ENCODE measurements at regions not wholly inside any gene's neighbourhood (a gene's known extent, or its start where the extent isn't known, plus 50 kb on each side); places are given as distances from the start of the nearest gene placed in this dataset.

GRCh38 chr10:6305401-6306321 is 102.9 kb downstream of the PFKFB3 start:
- DNase-seq (ENCODE audit: low read depth in 2 of 2): no peak

- DNase-seq (ENCODE audit: low read depth in 2 of 2): no peak
Measured at GRCh38 chr10:6306917-6307316, 104.2 kb downstream of the PFKFB3 start.

DNA sequence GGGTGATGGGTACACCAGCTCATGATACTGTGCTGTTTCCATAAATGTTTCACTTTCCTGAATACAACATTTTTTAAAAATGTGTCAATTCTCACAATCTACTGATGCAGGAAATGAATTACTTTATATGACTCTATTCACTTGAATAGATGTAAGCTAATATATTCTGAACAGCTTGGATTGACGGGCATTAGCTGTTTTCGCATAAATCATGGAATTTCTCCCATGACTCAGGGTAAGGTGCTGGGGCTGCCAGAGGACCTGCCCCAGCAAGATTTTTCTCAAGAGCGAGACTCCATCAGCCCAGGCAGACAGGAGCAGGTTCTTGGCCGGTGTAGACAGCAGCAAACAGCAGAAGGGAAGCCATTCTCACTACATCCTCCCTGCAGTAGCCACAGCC is 107.1 kb downstream of the PFKFB3 start:
- DNase-seq (ENCODE audit: low read depth in 2 of 2): no peak

- no peak for DNase-seq (ENCODE audit: low read depth in 2 of 2)
Measured at GRCh38 chr10:6310977-6311376, 108.2 kb downstream of the PFKFB3 start.

DNA sequence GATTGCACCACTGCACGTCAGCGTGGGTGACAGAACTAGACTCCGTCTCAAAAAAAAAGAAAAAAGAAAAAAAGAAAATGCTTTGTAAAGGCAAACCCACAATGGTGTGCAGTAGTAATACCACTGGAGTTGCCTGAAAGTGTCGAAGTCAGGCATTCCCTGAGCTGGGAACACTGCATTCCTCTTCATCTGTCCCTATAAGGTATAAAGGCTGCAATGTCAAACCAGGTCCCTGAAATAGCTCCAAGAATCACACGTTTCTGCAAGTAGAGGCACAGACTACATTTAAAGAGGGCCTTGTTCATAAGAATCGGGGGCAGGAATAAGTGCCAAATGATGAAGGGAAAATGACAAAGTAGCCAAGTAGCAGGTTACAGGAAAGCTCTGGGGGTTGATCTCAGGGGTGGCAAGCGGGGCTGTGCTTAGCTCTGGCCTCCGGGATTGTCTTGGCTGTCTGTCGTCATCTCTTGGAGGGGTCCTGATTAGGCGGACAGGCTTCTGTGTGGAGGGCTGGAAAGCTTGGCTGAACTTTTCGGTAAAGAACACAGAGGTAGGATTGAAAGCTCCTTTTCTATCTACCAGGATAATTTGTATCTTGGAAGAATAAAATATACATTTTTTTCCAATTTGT is 109.1 kb downstream of the PFKFB3 start:
- DNase-seq (ENCODE audit: low read depth in 2 of 2): no peak

- DNase-seq (ENCODE audit: low read depth in 2 of 2): no peak
Measured at GRCh38 chr10:6312636-6313035, 109.9 kb downstream of the PFKFB3 start.

- DNase-seq (ENCODE audit: low read depth in 2 of 2): no peak
Measured at GRCh38 chr10:6313111-6313895, 110.6 kb downstream of the PFKFB3 start.

GRCh38 chr10:6314620-6315205 is 112.0 kb downstream of the PFKFB3 start:
- DNase-seq (ENCODE audit: low read depth in 2 of 2): no peak

- DNase-seq (ENCODE audit: low read depth in 2 of 2): no peak
Measured at GRCh38 chr10:6319119-6319518, 116.4 kb downstream of the PFKFB3 start.

DNA sequence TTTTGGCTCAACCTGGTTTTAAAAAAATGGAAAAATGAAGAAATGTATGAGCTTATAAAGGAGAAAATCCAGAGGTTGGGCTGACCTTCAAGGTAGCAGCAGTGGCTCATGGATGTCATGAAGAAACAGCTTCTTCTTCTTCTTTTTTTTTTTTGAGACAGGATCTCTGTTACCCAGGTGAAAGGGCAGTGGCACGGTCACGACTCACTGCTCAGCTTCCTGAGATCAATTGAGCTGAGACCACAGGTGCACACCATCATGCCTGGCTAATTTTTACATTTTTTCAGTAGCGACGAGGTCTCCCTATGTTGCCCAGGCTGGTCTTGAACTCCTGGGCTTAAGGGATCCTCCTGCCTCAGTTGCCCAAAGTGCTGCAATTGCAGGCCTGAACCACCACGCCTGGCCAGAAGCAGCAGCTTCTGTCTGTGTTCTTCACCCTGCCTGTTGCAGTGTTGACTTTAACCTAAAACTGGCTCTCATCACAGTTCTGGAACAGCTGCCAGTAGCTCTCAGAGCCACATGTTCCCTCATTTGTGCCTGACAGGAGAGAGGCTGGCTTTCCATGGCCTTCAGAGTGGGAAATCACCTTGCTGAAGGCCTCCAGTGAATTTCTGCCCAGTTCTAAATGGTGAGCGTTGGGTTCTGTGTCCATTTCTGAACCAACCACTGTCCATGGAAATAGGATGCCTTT is 117.7 kb downstream of the PFKFB3 start:
- no peak for DNase-seq (ENCODE audit: low read depth in 2 of 2)

- DNase-seq (ENCODE audit: low read depth in 2 of 2): no peak
Measured at GRCh38 chr10:6321880-6322279, 119.1 kb downstream of the PFKFB3 start.

DNA sequence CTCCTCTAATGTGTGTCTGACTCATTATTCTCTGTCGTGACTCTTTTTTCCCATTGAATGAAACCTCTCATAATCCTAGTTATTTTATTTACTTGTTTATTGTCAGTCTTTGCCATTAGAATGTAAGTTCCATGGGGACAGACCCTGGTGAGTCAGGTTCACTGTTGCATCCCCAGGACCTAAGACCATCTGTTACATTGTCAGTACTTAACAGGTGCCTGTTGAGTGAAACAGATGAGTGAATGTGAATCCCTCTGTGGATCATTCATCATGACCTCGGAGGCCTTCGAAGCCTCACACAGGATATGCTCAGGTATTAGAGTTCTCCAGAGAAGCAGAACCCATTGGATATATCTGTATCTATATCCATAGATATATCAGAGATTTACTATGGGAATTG is 120.1 kb downstream of the PFKFB3 start:
- no peak for DNase-seq (ENCODE audit: low read depth in 2 of 2)

- DNase-seq (ENCODE audit: low read depth in 2 of 2): no peak
Measured at GRCh38 chr10:6327961-6328698, 125.4 kb downstream of the PFKFB3 start.

DNA sequence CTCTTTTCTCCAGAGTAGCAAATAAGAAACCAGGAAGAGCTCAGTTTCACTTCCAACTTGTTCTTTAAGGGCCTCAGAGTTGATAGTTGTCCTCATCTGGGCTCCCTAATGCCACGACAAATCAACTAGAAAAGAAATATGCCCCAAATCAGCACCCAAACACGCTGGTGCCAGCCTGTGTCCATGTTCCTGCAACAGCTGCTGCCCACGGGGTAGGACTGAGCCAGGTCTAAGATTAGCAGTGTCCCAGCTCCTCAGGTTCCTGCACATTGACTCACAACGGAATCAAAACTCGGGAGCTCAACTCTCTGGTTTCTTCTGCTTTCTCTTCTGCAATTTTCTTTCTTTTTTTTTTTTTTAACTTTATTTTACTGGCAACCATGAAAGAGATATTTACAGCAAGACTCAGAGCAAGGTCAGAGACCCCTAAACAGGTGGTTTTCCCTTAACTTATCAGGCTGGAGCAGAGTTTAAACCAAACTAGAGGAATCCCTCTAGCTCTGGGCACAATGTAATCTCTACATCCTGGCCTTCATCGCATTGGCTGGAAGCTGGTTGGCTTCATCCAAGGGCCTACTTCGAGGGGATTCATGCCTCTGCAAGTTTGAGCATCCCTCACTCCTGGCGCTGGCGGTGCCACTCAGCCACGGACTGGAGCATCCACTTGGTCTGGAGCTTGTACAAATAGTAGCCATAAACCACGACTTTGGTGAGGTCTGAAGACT is 126.1 kb downstream of the PFKFB3 start:
- no peak for DNase-seq (ENCODE audit: low read depth in 2 of 2)

- no peak for DNase-seq (ENCODE audit: low read depth in 2 of 2)
Measured at GRCh38 chr10:6333086-6333485, 130.4 kb downstream of the PFKFB3 start.

DNA sequence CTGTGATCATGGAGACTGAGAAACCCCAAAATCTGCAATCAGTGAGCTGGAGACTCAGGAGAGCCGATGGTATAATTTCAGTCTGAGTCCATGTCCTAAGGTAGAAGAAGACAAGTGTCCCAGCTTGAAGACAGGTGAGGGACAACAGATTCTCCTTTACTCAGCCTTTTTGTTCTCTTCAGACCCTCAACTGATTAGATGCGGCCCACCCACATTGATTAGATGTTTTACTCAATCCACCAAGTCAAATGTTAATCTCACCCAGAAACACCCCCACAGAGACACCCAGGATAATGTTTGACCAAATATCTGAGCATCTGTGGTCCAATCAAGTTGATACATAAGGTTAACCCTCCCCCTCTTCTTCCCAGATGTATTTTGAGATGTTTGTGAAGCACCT is 131.2 kb downstream of the PFKFB3 start:
- DNase-seq (ENCODE audit: low read depth in 2 of 2): no peak

- DNase-seq (ENCODE audit: low read depth in 2 of 2): no peak
Measured at GRCh38 chr10:6336016-6336415, 133.3 kb downstream of the PFKFB3 start.

DNA sequence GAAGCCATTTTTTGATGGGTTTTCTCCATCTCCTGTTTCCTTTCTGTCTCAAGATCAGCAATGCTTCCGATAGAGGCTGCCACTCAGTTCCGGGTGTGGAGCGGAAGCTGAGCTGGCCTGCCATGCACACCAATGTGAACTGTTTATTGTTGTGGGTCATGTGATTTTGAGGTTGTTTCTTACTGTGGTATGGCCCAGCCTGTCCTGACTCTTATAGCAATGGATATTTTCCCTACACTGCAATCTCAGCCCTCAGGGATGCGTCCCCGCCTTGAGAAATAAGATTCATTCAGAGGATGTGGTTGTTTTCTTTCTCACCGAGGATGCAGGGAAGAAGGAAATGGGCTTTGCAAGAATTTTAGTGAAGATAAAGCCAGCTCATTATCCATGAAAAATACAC is 134.7 kb downstream of the PFKFB3 start:
- no peak for DNase-seq (ENCODE audit: low read depth in 2 of 2)

DNA sequence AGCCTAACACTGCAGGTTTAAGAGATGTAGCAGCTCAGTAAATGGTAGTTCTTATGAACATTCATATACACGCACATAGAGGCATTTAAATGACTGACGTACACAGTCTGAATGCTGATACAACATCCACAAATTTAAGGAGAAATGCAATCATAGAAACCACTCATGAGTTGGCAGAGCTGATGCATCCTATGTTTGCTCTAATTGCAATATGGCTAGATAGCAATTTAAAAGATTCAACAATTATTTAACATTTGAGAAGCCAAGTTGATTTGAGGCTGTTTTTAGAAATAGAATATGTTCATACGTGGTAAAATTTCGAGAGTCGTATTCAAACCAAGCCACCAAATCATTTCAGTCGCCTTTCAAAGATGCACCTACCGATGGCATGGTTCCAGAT is 135.6 kb downstream of the PFKFB3 start:
- DNase-seq (ENCODE audit: low read depth in 2 of 2): no peak

DNA sequence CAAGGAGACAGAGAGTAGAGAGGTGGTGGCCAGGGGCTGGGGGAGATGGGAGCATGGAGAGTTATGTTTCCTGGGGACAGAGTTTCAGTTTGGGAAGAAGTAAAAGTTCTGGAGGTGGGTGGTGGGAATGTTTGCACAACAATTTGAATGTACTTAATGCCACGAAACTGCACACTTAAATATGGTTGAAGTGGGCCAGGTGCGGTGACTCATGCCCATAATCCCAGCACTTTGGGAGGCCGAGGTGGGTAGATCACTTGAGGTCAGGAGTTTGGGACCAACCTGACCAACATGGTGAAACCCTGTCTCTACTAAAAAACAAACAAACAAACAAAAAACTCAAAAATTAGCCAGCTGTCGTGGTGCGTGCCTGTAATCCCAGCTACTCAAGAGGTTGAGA is 137.2 kb downstream of the PFKFB3 start:
- DNase-seq (ENCODE audit: low read depth in 2 of 2): no peak

Measured in stimulated activated CD8-positive, alpha-beta memory T cell treated with anti-CD3 and anti-CD28 coated beads, Interleukin-7, amount 100 ng/mL, for 4 hours (primary cell).